ENCODE measurements at regions not wholly inside any gene's neighbourhood (a gene's known extent, or its start where the extent isn't known, plus 50 kb on each side); places are given as distances from the start of the nearest gene placed in this dataset.

DNA sequence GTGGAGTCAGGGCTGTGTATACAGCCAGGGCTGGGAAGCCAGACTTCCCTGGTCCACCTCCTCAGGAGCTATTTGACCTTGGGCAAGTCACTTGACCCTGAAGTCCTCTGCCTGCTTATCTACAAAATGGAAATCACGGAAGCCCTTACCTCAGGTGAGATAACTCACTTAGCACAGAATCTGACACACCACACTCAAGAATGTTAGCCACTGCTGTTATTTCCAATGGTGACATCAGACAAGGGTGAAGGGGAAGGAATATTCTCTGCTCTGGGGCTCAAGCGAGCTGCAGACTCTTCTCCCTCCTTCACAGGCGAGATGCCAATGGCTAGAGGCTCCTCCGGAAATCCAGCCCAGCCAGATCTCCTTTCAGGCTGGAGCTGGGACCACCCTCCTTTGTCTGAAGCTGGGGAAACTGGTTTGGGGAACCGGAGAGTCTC is 189.6 kb downstream of the HAUS1 start:
- TF ChIP-seq CTCF (conservative IDR thresholded peaks at IDR 0.05; ENCODE audit: low read depth, low read length), result no peak
- no peak for TF ChIP-seq EZH2phosphoT487 (IDR thresholded peaks at IDR 0.05; ENCODE audit: borderline replicate concordance, low read length)
